IPS DF 6.9 (cell line): ENCODE measurements at regions not wholly inside any gene's neighbourhood (a gene's known extent, or its start where the extent isn't known, plus 50 kb on each side); places are given as distances from the start of the nearest gene placed in this dataset.

Source experiments
- DNase-seq: peaks from one replicate; pipeline ENCODE4 v3.0.0-alpha.2; 2013; ENCODE audit warnings: low read depth, low spot score
- H3K27ac ChIP-seq: one replicate; pipeline ENCODE4 v1.5.1; 2013; ENCODE audit warnings: low read length, control low read depth
- H3K27me3 ChIP-seq: 2 replicates; pipeline ENCODE4 v1.6.1; 2013; ENCODE audit warnings: mild to moderate bottlenecking, low read length; ENCODE audit not compliant: control insufficient read depth, insufficient read depth
- H3K36me3 ChIP-seq: 2 replicates; pipeline ENCODE4 v1.6.1; 2013; ENCODE audit warnings: low read length; ENCODE audit not compliant: control insufficient read depth, insufficient read depth
- H3K4me1 ChIP-seq: 2 replicates; pipeline ENCODE4 v1.6.1; 2013; ENCODE audit warnings: low read length; ENCODE audit not compliant: control insufficient read depth, insufficient read depth
- H3K4me3 ChIP-seq: 2 replicates; pipeline ENCODE4 v1.5.1; 2013; ENCODE audit warnings: mild to moderate bottlenecking, low read length
- H3K9me3 ChIP-seq: 2 replicates; pipeline ENCODE4 v1.6.1; 2013; ENCODE audit warnings: low read length, inconsistent platforms; ENCODE audit not compliant: control insufficient read depth, insufficient read depth
- WGBS: extraction: QIAGEN DNeasy Blood & Tissue Kit; methylation state at CpG from one replicate; pipeline ENCODE4 v1.1.7; 2013; ENCODE audit warnings: mixed read lengths, missing lambda C conversion rate; ENCODE audit not compliant: insufficient read length, insufficient coverage; 5-methylcytosine and 5-hydroxymethylcytosine counted together

GRCh38 chr3:18237251-18238005, 187.7 kb downstream of the SATB1 start:
- Histone ChIP-seq H3K27me3 (no peaks in the 10 kb centered on the region), H3K36me3 (no peaks in the 10 kb centered on the region), H3K4me1 (peaks cover 3% of the 10 kb centered on the region; the same call in 1 of the 2 replicates), H3K4me3 (no peak overlapping the region), H3K9me3 (no peaks in the 10 kb centered on the region), H3K27ac (no peak overlapping the region)
- no peak for DNase-seq
- WGBS, result no CpG with 5 or more reads among the region's 5 CpGs

- DNase-seq, result no peak
- Histone ChIP-seq H3K4me3 (no peak overlapping the region), H3K27me3 (no peaks in the 10 kb centered on the region), H3K4me1 (peaks cover 3% of the 10 kb centered on the region; the same call in 1 of the 2 replicates), H3K27ac (no peak overlapping the region), H3K36me3 (no peaks in the 10 kb centered on the region), H3K9me3 (no peaks in the 10 kb centered on the region)
- WGBS, result no CpG with 5 or more reads among the region's 2 CpGs
Measured at GRCh38 chr3:18236726-18237125, 188.4 kb downstream of the SATB1 start.

GRCh38 chr3:18234717-18235335, 190.3 kb downstream of the SATB1 start:
- peaks cover 3% of the 10 kb centered on the region; the same call in 1 of the 2 replicates for H3K4me1 ChIP-seq
- no peak overlapping the region for H3K27ac ChIP-seq
- no peak overlapping the region for H3K4me3 ChIP-seq
- no peaks in the 10 kb centered on the region for H3K36me3 ChIP-seq
- no peak for DNase-seq
- H3K27me3 ChIP-seq, result no peaks in the 10 kb centered on the region
- no CpG with 5 or more reads among the region's 4 CpGs for WGBS
- no peaks in the 10 kb centered on the region for H3K9me3 ChIP-seq

- H3K27me3 ChIP-seq, result no peaks in the 10 kb centered on the region
- DNase-seq, result no peak
- no peaks in the 10 kb centered on the region for H3K9me3 ChIP-seq
- no peak overlapping the region for H3K4me3 ChIP-seq
- H3K4me1 ChIP-seq, result peaks cover 3% of the 10 kb centered on the region; the same call in 1 of the 2 replicates
- no peak overlapping the region for H3K27ac ChIP-seq
- WGBS, result no CpG with 5 or more reads among the region's 10 CpGs
- no peaks in the 10 kb centered on the region for H3K36me3 ChIP-seq
Measured at GRCh38 chr3:18233987-18234716, 191.0 kb downstream of the SATB1 start.

GRCh38 chr3:18232317-18232716, 192.8 kb downstream of the SATB1 start:
- H3K27me3 ChIP-seq, result no peaks in the 10 kb centered on the region
- H3K36me3 ChIP-seq, result no peaks in the 10 kb centered on the region
- no peak overlapping the region for H3K4me3 ChIP-seq
- no CpG with 5 or more reads among the region's 3 CpGs for WGBS
- H3K9me3 ChIP-seq, result no peaks in the 10 kb centered on the region
- H3K4me1 ChIP-seq, result peaks cover 3% of the 10 kb centered on the region; the same call in 1 of the 2 replicates
- DNase-seq, result no peak
- H3K27ac ChIP-seq, result no peak overlapping the region

- Histone ChIP-seq H3K27ac (no peak overlapping the region), H3K27me3 (no peaks in the 10 kb centered on the region), H3K4me1 (no peaks in the 10 kb centered on the region), H3K36me3 (no peaks in the 10 kb centered on the region), H3K4me3 (no peak overlapping the region), H3K9me3 (no peaks in the 10 kb centered on the region)
- no CpG with 5 or more reads among the region's 1 CpG for WGBS
- no peak for DNase-seq
Measured at GRCh38 chr3:18228060-18228459, 197.1 kb downstream of the SATB1 start.

GRCh38 chr3:18225709-18226108, 199.4 kb downstream of the SATB1 start:
- Histone ChIP-seq H3K36me3 (no peaks in the 10 kb centered on the region), H3K4me1 (no peaks in the 10 kb centered on the region), H3K9me3 (no peaks in the 10 kb centered on the region), H3K27me3 (no peaks in the 10 kb centered on the region), H3K27ac (no peak overlapping the region), H3K4me3 (no peak overlapping the region)
- WGBS, result no CpG with 5 or more reads among the region's 3 CpGs
- DNase-seq, result no peak

- Histone ChIP-seq H3K27me3 (no peaks in the 10 kb centered on the region), H3K4me3 (no peak overlapping the region), H3K4me1 (no peaks in the 10 kb centered on the region), H3K27ac (no peak overlapping the region), H3K9me3 (no peaks in the 10 kb centered on the region), H3K36me3 (no peaks in the 10 kb centered on the region)
- no peak for DNase-seq
- WGBS, result no CpG with 5 or more reads among the region's 2 CpGs
Measured at GRCh38 chr3:18224426-18224825, 200.7 kb downstream of the SATB1 start.

GRCh38 chr3:18223974-18224373, 201.2 kb downstream of the SATB1 start:
- H3K4me1 ChIP-seq, result no peaks in the 10 kb centered on the region
- no peak overlapping the region for H3K4me3 ChIP-seq

GRCh38 chr3:18223571-18223970, 201.6 kb downstream of the SATB1 start:
- no peak overlapping the region for H3K4me3 ChIP-seq
- no peaks in the 10 kb centered on the region for H3K4me1 ChIP-seq
- H3K27me3 ChIP-seq, result no peaks in the 10 kb centered on the region
- DNase-seq, result no peak
- no peak overlapping the region for H3K27ac ChIP-seq
- no peaks in the 10 kb centered on the region for H3K9me3 ChIP-seq
- H3K36me3 ChIP-seq, result no peaks in the 10 kb centered on the region
- WGBS, result no CpG with 5 or more reads among the region's 2 CpGs

More at GRCh38 chr3:18223974-18224373, 201.2 kb downstream of the SATB1 start:
- Histone ChIP-seq H3K27ac (no peak overlapping the region), H3K36me3 (no peaks in the 10 kb centered on the region), H3K27me3 (no peaks in the 10 kb centered on the region), H3K9me3 (no peaks in the 10 kb centered on the region)
- DNase-seq, result no peak
- WGBS, result no CpG with 5 or more reads among the region's 6 CpGs
